ENCODE measurements at regions not wholly inside any gene's neighbourhood (a gene's known extent, or its start where the extent isn't known, plus 50 kb on each side); places are given as distances from the start of the nearest gene placed in this dataset.

GRCh38 chr3:139283301-139283700, 60.5 kb upstream of the MRPS22 start:
- DNase-seq (ENCODE audit: low spot score): no peak
- H3K4me2 ChIP-seq (ENCODE audit: low read length): no peak overlapping the region
- BruUV-seq (replicated peaks): no TSS peak
- H3K9me3 ChIP-seq (ENCODE audit: low read length): no peaks in the 10 kb centered on the region
- no peak overlapping the region for H3K4me3 ChIP-seq (ENCODE audit: low read depth, low read length, poor library complexity, severe bottlenecking)
- H3K4me1 ChIP-seq (ENCODE audit: insufficient read depth, low read length, poor library complexity, severe bottlenecking): no peaks in the 10 kb centered on the region
- H2AFZ ChIP-seq (ENCODE audit: low read length): no peak overlapping the region
- H3K79me2 ChIP-seq (ENCODE audit: insufficient read depth, low read depth, low read length): no peaks in the 10 kb centered on the region
- CTCF ChIA-PET (ENCODE audit: unreplicated experiment): no interaction called here
- H3K27ac ChIP-seq (ENCODE audit: low read depth, low read length, poor library complexity, severe bottlenecking): no peak overlapping the region
- POLR2A ChIA-PET: no interaction called here
- no peaks in the 10 kb centered on the region for H3K9me2 ChIP-seq (ENCODE audit: insufficient read depth, low read length)
- TF ChIP-seq EZH2phosphoT487 (IDR thresholded peaks at IDR 0.05; ENCODE audit: borderline replicate concordance, low read depth, low read length): no peak
- TF ChIP-seq, protein P1, sequence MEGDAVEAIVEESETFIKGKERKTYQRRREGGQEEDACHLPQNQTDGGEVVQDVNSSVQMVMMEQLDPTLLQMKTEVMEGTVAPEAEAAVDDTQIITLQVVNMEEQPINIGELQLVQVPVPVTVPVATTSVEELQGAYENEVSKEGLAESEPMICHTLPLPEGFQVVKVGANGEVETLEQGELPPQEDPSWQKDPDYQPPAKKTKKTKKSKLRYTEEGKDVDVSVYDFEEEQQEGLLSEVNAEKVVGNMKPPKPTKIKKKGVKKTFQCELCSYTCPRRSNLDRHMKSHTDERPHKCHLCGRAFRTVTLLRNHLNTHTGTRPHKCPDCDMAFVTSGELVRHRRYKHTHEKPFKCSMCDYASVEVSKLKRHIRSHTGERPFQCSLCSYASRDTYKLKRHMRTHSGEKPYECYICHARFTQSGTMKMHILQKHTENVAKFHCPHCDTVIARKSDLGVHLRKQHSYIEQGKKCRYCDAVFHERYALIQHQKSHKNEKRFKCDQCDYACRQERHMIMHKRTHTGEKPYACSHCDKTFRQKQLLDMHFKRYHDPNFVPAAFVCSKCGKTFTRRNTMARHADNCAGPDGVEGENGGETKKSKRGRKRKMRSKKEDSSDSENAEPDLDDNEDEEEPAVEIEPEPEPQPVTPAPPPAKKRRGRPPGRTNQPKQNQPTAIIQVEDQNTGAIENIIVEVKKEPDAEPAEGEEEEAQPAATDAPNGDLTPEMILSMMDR (conservative IDR thresholded peaks at IDR 0.05; ENCODE audit: low read length): no peak
- H4K20me1 ChIP-seq (ENCODE audit: insufficient read depth, low read length): no peaks in the 10 kb centered on the region
- no peaks in the 10 kb centered on the region for H3K36me3 ChIP-seq (ENCODE audit: insufficient read depth, low read length)
- intact Hi-C loops (cut with micrococcal nuclease; ENCODE audit: unreplicated experiment): no loop called here

- CTCF ChIA-PET (ENCODE audit: unreplicated experiment): no interaction called here
- H3K4me3 ChIP-seq (ENCODE audit: low read depth, low read length, poor library complexity, severe bottlenecking): no peak overlapping the region
- H3K9me2 ChIP-seq (ENCODE audit: insufficient read depth, low read length): no peaks in the 10 kb centered on the region
- POLR2A ChIA-PET: no interaction called here
- no peak overlapping the region for H3K27ac ChIP-seq (ENCODE audit: low read depth, low read length, poor library complexity, severe bottlenecking)
- H3K4me1 ChIP-seq (ENCODE audit: insufficient read depth, low read length, poor library complexity, severe bottlenecking): no peaks in the 10 kb centered on the region
- no peaks in the 10 kb centered on the region for H4K20me1 ChIP-seq (ENCODE audit: insufficient read depth, low read length)
- intact Hi-C loops (cut with micrococcal nuclease; ENCODE audit: unreplicated experiment): no loop called here
- BruUV-seq (replicated peaks): no TSS peak
- no peaks in the 10 kb centered on the region for H3K36me3 ChIP-seq (ENCODE audit: insufficient read depth, low read length)
- no peaks in the 10 kb centered on the region for H3K9me3 ChIP-seq (ENCODE audit: low read length)
- no peak overlapping the region for H2AFZ ChIP-seq (ENCODE audit: low read length)
- no peak overlapping the region for H3K4me2 ChIP-seq (ENCODE audit: low read length)
- TF ChIP-seq, protein P1 (conservative IDR thresholded peaks at IDR 0.05; ENCODE audit: low read length): no peak
- TF ChIP-seq EZH2phosphoT487 (IDR thresholded peaks at IDR 0.05; ENCODE audit: borderline replicate concordance, low read depth, low read length): no peak
- DNase-seq (ENCODE audit: low spot score): no peak
- no peaks in the 10 kb centered on the region for H3K79me2 ChIP-seq (ENCODE audit: insufficient read depth, low read depth, low read length)
These were observed 59.6 kb upstream of the MRPS22 start for GRCh38 chr3:139284221-139284620.

- H4K20me1 ChIP-seq (ENCODE audit: insufficient read depth, low read length): no peaks in the 10 kb centered on the region
- H3K4me1 ChIP-seq (ENCODE audit: insufficient read depth, low read length, poor library complexity, severe bottlenecking): no peaks in the 10 kb centered on the region
- no peaks in the 10 kb centered on the region for H3K79me2 ChIP-seq (ENCODE audit: insufficient read depth, low read depth, low read length)
- no peak overlapping the region for H2AFZ ChIP-seq (ENCODE audit: low read length)
- H3K4me3 ChIP-seq (ENCODE audit: low read depth, low read length, poor library complexity, severe bottlenecking): no peak overlapping the region
- no peak for TF ChIP-seq EZH2phosphoT487 (IDR thresholded peaks at IDR 0.05; ENCODE audit: borderline replicate concordance, low read depth, low read length)
- TF ChIP-seq, protein P1 (conservative IDR thresholded peaks at IDR 0.05; ENCODE audit: low read length): no peak
- no peak overlapping the region for H3K4me2 ChIP-seq (ENCODE audit: low read length)
- H3K27ac ChIP-seq (ENCODE audit: low read depth, low read length, poor library complexity, severe bottlenecking): no peak overlapping the region
- no peaks in the 10 kb centered on the region for H3K36me3 ChIP-seq (ENCODE audit: insufficient read depth, low read length)
- no peaks in the 10 kb centered on the region for H3K9me2 ChIP-seq (ENCODE audit: insufficient read depth, low read length)
- H3K9me3 ChIP-seq (ENCODE audit: low read length): no peaks in the 10 kb centered on the region
- ChIA-PET POLR2A (interaction anchor here (1.2 kb wide), 1 partner anchor 12 kb away, joined by 5 read pairs; no protein-coding TSS in a partner anchor), CTCF (ENCODE audit: unreplicated experiment) (no interaction called here)
- intact Hi-C loops (cut with micrococcal nuclease; ENCODE audit: unreplicated experiment): no loop called here
- DNase-seq (ENCODE audit: low spot score): no peak
- BruUV-seq (replicated peaks): no TSS peak
These were observed 58.1 kb upstream of the MRPS22 start for GRCh38 chr3:139285691-139286090.
